Esophagus muscularis mucosa (tissue), 3 donors: ENCODE measurements at regions not wholly inside any gene's neighbourhood (a gene's known extent, or its start where the extent isn't known, plus 50 kb on each side); places are given as distances from the start of the nearest gene placed in this dataset.

Source experiments
- POLR2A ChIP-seq: fragments of 450-650 bp; IDR thresholded peaks from one replicate; pipeline ENCODE4 v1.6.1; 2017; ENCODE audit warnings: antibody characterized with exemption, moderate library complexity, mild to moderate bottlenecking, low read depth
- POLR2AphosphoS5 ChIP-seq, 2 donors: sonication (generic); formaldehyde crosslinking; IDR thresholded peaks; one replicate each; pipeline ENCODE4 v1.6.1; 2017; ENCODE audit warnings: antibody characterized with exemption in 2 of 2
- TF ChIP-seq, protein P1 (sequence below), 3 experiments: fragments of 200-600 bp in 2 of 3; fragments of 450-650 bp in 1 of 3; sonication (generic) in 2 of 3; IDR thresholded peaks; one replicate each; pipeline ENCODE4 v1.5.1; 2017 to 2019; ENCODE audit warnings: antibody characterized with exemption in 3 of 3, mild to moderate bottlenecking in 2 of 3, moderate library complexity in 1 of 3

DNA sequence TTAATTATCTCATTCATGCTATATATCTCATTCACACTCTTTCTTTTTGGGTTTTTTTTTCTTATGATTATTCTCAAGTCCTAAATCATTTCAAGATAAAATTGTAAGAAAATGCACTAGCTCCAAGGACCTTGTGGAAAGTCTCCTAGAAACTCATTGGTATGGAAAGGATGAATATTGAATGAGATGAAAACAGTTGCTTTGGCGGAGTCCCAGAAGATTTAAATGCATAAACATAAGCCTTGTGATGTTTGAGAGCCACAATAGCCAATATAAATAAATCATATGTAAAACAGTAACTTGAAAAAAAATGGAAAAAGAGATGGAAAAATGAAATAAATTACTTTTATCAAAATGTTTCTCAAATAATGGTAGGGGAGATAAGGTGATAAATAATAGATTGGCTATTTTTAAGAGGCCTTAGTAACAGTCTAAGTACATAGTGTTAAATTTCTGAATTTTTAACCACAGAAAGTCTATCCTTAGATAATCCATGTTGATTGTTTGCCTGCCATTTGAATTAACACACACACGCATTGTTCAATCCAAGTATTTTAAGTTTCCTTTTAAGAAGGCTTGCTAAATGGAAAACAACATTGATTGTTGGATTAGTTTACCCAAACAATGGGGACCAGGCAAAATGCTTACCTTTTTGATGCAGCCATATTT, 81.1 kb upstream of the CD2AP start:
- TF ChIP-seq, protein P1, sequence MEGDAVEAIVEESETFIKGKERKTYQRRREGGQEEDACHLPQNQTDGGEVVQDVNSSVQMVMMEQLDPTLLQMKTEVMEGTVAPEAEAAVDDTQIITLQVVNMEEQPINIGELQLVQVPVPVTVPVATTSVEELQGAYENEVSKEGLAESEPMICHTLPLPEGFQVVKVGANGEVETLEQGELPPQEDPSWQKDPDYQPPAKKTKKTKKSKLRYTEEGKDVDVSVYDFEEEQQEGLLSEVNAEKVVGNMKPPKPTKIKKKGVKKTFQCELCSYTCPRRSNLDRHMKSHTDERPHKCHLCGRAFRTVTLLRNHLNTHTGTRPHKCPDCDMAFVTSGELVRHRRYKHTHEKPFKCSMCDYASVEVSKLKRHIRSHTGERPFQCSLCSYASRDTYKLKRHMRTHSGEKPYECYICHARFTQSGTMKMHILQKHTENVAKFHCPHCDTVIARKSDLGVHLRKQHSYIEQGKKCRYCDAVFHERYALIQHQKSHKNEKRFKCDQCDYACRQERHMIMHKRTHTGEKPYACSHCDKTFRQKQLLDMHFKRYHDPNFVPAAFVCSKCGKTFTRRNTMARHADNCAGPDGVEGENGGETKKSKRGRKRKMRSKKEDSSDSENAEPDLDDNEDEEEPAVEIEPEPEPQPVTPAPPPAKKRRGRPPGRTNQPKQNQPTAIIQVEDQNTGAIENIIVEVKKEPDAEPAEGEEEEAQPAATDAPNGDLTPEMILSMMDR (IDR thresholded peaks at IDR 0.05): no peak
- TF ChIP-seq POLR2A (no peak), POLR2AphosphoS5 (IDR thresholded peaks at IDR 0.05) (no peak)
